ENCODE measurements at regions not wholly inside any gene's neighbourhood (a gene's known extent, or its start where the extent isn't known, plus 50 kb on each side); places are given as distances from the start of the nearest gene placed in this dataset.
A peak's percentile ranks its signal among the peaks of the same experiment; 100 is the strongest.

DNA sequence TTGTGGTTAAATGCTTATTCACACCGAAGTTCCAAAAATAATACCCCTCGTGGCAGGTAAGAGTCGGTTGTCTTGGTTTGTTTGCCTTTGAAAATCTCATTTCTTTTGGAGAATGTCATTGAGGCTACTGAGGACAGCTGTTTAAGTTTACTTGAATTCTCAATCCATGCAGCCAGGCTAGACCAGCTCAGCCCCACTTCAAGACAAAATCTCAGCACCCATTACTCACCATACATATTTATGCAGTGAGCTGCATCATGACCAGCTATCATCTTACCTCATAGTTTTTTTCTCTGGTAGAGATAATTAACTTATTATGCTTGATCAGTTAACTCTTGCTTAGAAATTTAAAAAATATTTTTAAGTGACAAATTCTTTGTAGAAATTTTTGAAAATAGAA is 115.9 kb downstream of the HAUS1 start:
- Histone ChIP-seq H2AFZ (ENCODE audit: low read length) (no peak overlapping the region), H3K9me3 (ENCODE audit: low read depth, low read length) (no peaks in the 10 kb centered on the region), H3K4me2 (ENCODE audit: insufficient read depth, low read length) (peak overlapping the region; percentile 49), H3K27ac (ENCODE audit: low read depth, low read length) (peak overlapping the region; percentile 49), H3K4me1 (ENCODE audit: insufficient read depth, low read length) (peaks cover 22% of the 10 kb centered on the region), H3K36me3 (ENCODE audit: insufficient read depth, low read length) (peaks cover 8% of the 10 kb centered on the region), H4K20me1 (ENCODE audit: insufficient read depth, low read length) (peaks cover 16% of the 10 kb centered on the region), H3K27me3 (ENCODE audit: insufficient read depth, low read length) (no peaks in the 10 kb centered on the region), H3K4me3 (ENCODE audit: insufficient read depth, low read length) (no peak overlapping the region), H3K79me2 (ENCODE audit: insufficient read depth, low read length) (peaks cover 78% of the 10 kb centered on the region)
- TF ChIP-seq, protein P1, sequence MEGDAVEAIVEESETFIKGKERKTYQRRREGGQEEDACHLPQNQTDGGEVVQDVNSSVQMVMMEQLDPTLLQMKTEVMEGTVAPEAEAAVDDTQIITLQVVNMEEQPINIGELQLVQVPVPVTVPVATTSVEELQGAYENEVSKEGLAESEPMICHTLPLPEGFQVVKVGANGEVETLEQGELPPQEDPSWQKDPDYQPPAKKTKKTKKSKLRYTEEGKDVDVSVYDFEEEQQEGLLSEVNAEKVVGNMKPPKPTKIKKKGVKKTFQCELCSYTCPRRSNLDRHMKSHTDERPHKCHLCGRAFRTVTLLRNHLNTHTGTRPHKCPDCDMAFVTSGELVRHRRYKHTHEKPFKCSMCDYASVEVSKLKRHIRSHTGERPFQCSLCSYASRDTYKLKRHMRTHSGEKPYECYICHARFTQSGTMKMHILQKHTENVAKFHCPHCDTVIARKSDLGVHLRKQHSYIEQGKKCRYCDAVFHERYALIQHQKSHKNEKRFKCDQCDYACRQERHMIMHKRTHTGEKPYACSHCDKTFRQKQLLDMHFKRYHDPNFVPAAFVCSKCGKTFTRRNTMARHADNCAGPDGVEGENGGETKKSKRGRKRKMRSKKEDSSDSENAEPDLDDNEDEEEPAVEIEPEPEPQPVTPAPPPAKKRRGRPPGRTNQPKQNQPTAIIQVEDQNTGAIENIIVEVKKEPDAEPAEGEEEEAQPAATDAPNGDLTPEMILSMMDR (IDR thresholded peaks at IDR 0.05; ENCODE audit: extremely low read depth, low read depth, low read length), result no peak
- DNase-seq (ENCODE audit: insufficient read length, low spot score, missing footprints), result peak; percentile 82

DNA sequence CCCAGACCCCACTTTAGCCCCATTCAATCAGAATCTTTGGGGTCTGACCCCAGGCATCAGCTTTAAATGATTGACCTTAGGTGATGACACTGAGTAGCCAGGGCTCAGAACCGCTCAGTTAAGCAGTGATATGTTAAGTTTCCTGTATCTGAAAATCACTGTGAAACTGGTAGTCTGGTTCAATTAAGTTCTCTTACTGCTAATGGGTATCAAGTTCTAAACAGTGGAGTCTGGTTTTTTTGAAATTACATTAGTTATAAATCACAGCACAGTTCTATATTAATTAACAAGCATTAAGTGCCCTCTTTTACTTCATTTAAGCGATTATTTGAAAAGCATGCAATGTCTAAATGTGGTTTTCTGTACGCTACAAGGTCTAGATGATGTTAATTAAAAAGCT is 117.9 kb downstream of the HAUS1 start:
- Histone ChIP-seq H2AFZ (ENCODE audit: low read length) (no peak overlapping the region), H4K20me1 (ENCODE audit: insufficient read depth, low read length) (peaks cover 16% of the 10 kb centered on the region), H3K4me2 (ENCODE audit: insufficient read depth, low read length) (no peak overlapping the region), H3K27ac (ENCODE audit: low read depth, low read length) (no peak overlapping the region), H3K36me3 (ENCODE audit: insufficient read depth, low read length) (no peaks in the 10 kb centered on the region), H3K27me3 (ENCODE audit: insufficient read depth, low read length) (no peaks in the 10 kb centered on the region), H3K4me1 (ENCODE audit: insufficient read depth, low read length) (peaks cover 32% of the 10 kb centered on the region), H3K9me3 (ENCODE audit: low read depth, low read length) (no peaks in the 10 kb centered on the region), H3K4me3 (ENCODE audit: insufficient read depth, low read length) (no peak overlapping the region), H3K79me2 (ENCODE audit: insufficient read depth, low read length) (peaks cover 64% of the 10 kb centered on the region)
- TF ChIP-seq, protein P1 (IDR thresholded peaks at IDR 0.05; ENCODE audit: extremely low read depth, low read depth, low read length), result no peak
- DNase-seq (ENCODE audit: insufficient read length, low spot score, missing footprints), result no peak

DNA sequence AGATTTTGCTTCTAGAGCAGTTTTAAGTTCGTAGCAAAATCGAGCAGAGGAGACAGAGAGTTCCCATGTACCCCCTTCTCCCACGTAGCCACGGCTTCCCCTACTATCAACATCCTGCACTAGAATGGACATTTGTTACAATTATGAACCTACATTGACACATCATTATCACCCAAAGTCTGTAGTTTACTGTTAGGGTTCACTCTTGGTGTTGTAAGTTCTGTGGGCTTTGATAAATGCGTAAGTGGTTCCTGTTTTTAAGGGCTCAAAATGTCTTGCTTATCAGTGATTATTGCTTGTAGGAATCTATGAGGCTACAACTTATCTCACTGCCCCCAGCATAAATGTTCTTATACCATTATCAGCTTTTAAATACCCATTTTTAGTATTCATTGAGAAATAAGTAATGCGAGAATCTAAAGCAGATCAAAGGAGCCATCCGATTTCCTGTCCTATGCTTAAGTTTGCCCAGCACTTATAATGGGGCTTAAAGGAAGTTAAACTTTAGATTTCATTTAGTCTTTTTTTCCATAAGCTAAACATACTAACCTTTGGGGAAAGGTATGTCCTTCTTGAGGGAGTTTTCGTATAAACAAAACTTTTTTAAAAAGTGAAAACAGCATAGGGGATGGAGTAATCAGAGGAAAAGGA is 118.7 kb downstream of the HAUS1 start:
- peaks cover 60% of the 10 kb centered on the region for H3K79me2 ChIP-seq (ENCODE audit: insufficient read depth, low read length)
- no peak overlapping the region for H2AFZ ChIP-seq (ENCODE audit: low read length)
- no peak overlapping the region for H3K4me2 ChIP-seq (ENCODE audit: insufficient read depth, low read length)
- no peaks in the 10 kb centered on the region for H3K9me3 ChIP-seq (ENCODE audit: low read depth, low read length)
- no peak overlapping the region for H3K27ac ChIP-seq (ENCODE audit: low read depth, low read length)
- H3K4me1 ChIP-seq (ENCODE audit: insufficient read depth, low read length), result peaks cover 32% of the 10 kb centered on the region
- H3K27me3 ChIP-seq (ENCODE audit: insufficient read depth, low read length), result no peaks in the 10 kb centered on the region
- H4K20me1 ChIP-seq (ENCODE audit: insufficient read depth, low read length), result peaks cover 16% of the 10 kb centered on the region
- no peak for DNase-seq (ENCODE audit: insufficient read length, low spot score, missing footprints)
- TF ChIP-seq, protein P1 (IDR thresholded peaks at IDR 0.05; ENCODE audit: extremely low read depth, low read depth, low read length), result no peak
- H3K36me3 ChIP-seq (ENCODE audit: insufficient read depth, low read length), result no peaks in the 10 kb centered on the region
- no peak overlapping the region for H3K4me3 ChIP-seq (ENCODE audit: insufficient read depth, low read length)

DNA sequence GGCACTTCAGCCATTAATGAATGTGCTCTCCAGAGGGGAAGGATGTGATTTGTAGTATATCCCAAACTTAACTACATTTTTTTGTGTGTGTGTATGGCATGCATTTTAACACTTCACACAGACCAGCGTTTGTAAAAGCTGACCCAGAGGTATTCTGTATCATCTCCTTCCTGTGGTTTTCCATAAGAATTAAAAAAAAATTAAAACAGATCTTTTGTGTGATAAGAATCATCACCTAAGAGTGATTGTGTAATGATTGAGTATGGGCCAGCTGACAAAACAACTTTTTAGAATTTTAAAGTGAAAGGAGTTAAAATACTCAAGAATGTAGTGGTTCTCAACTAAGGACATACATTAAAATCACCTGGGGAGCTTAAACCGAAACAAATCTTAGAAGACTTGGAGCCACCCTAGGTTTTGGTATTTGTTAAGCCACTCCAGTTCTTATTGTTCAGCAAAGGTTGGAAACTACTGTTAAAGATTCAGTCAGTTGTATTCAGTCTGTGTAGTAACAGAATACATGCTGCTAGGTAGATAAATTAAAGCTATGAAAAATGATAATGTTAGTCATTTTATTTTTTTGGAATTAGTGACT is 120.1 kb downstream of the HAUS1 start:
- Histone ChIP-seq H3K27me3 (ENCODE audit: insufficient read depth, low read length) (no peaks in the 10 kb centered on the region), H3K27ac (ENCODE audit: low read depth, low read length) (no peak overlapping the region), H3K4me1 (ENCODE audit: insufficient read depth, low read length) (peaks cover 32% of the 10 kb centered on the region), H3K9me3 (ENCODE audit: low read depth, low read length) (no peaks in the 10 kb centered on the region), H2AFZ (ENCODE audit: low read length) (no peak overlapping the region), H3K79me2 (ENCODE audit: insufficient read depth, low read length) (peaks cover 52% of the 10 kb centered on the region), H3K4me3 (ENCODE audit: insufficient read depth, low read length) (no peak overlapping the region), H4K20me1 (ENCODE audit: insufficient read depth, low read length) (peaks cover 16% of the 10 kb centered on the region), H3K4me2 (ENCODE audit: insufficient read depth, low read length) (no peak overlapping the region), H3K36me3 (ENCODE audit: insufficient read depth, low read length) (no peaks in the 10 kb centered on the region)
- DNase-seq (ENCODE audit: insufficient read length, low spot score, missing footprints), result no peak
- TF ChIP-seq, protein P1 (IDR thresholded peaks at IDR 0.05; ENCODE audit: extremely low read depth, low read depth, low read length), result no peak

Data from osteoblast (primary cell).